Nephron progenitor cell (in vitro differentiated cells): ENCODE measurements at regions not wholly inside any gene's neighbourhood (a gene's known extent, or its start where the extent isn't known, plus 50 kb on each side); places are given as distances from the start of the nearest gene placed in this dataset.

ENCODE experiments used
- DNase-seq: peaks from one replicate; pipeline ENCODE4 v3.0.0; 2021
- H3K27ac Mint-ChIP-seq: 2 replicates; pipeline ENCODE4 v1.8.0; 2021; ENCODE audit warnings: mild to moderate bottlenecking, moderate library complexity, mixed read lengths
- H3K27me3 Mint-ChIP-seq: 2 replicates; pipeline ENCODE4 v1.8.0; 2021; ENCODE audit warnings: mild to moderate bottlenecking, low read depth, mixed read lengths; ENCODE audit not compliant: poor library complexity
- H3K36me3 Mint-ChIP-seq: 2 replicates; pipeline ENCODE4 v1.8.0; 2021; ENCODE audit warnings: low read depth, mixed read lengths
- H3K4me1 Mint-ChIP-seq: 2 replicates; pipeline ENCODE4 v1.8.0; 2021; ENCODE audit warnings: mixed read lengths
- H3K4me3 Mint-ChIP-seq: 2 replicates; pipeline ENCODE4 v1.8.0; 2021; ENCODE audit warnings: mild to moderate bottlenecking, moderate library complexity, mixed read lengths
- H3K9me3 Mint-ChIP-seq: 2 replicates; pipeline ENCODE4 v1.8.0; 2021; ENCODE audit warnings: mild to moderate bottlenecking, moderate library complexity, mixed read lengths
- CTCF ChIP-seq: fragments of 200-600 bp; sonication (generic); IDR thresholded peaks from 2 replicates; pipeline ENCODE4 v1.5.0; 2021; ENCODE audit warnings: antibody characterized with exemption

GRCh38 chr5:174990909-174991308 lies 266.5 kb downstream of the MSX2 start:
- Mint-ChIP-seq H3K4me1 (peaks cover 5% of the 10 kb centered on the region), H3K4me3 (no peak overlapping the region), H3K27me3 (peaks cover 12% of the 10 kb centered on the region), H3K9me3 (no peaks in the 10 kb centered on the region), H3K27ac (no peak overlapping the region), H3K36me3 (no peaks in the 10 kb centered on the region)
- no peak for DNase-seq
- TF ChIP-seq CTCF: no peak

- no peak for TF ChIP-seq CTCF
- no peak overlapping the region for H3K4me3 Mint-ChIP-seq
- H3K27me3 Mint-ChIP-seq: peaks cover 7% of the 10 kb centered on the region
- no peak overlapping the region for H3K27ac Mint-ChIP-seq
- no peaks in the 10 kb centered on the region for H3K9me3 Mint-ChIP-seq
- no peak for DNase-seq
- peaks cover 12% of the 10 kb centered on the region for H3K4me1 Mint-ChIP-seq
- no peaks in the 10 kb centered on the region for H3K36me3 Mint-ChIP-seq
Measured at GRCh38 chr5:174987443-174988012, 263.1 kb downstream of the MSX2 start.

GRCh38 chr5:174984863-174985262 lies 260.5 kb downstream of the MSX2 start:
- H3K36me3 Mint-ChIP-seq: no peaks in the 10 kb centered on the region
- no peak overlapping the region for H3K27ac Mint-ChIP-seq
- TF ChIP-seq CTCF: no peak
- H3K27me3 Mint-ChIP-seq: peaks cover 2% of the 10 kb centered on the region
- no peaks in the 10 kb centered on the region for H3K9me3 Mint-ChIP-seq
- H3K4me3 Mint-ChIP-seq: no peak overlapping the region
- peaks cover 29% of the 10 kb centered on the region for H3K4me1 Mint-ChIP-seq
- DNase-seq: no peak

- Mint-ChIP-seq H3K4me1 (peaks cover 24% of the 10 kb centered on the region), H3K36me3 (no peaks in the 10 kb centered on the region), H3K9me3 (peaks cover 3% of the 10 kb centered on the region), H3K27me3 (peaks cover 5% of the 10 kb centered on the region), H3K4me3 (no peak overlapping the region), H3K27ac (peak overlapping the region; percentile 10)
- no peak for TF ChIP-seq CTCF
- DNase-seq: no peak
Measured at GRCh38 chr5:174982485-174982884, 258.1 kb downstream of the MSX2 start.

- H3K4me1 Mint-ChIP-seq: peaks cover 28% of the 10 kb centered on the region
- H3K27ac Mint-ChIP-seq: peak overlapping the region; percentile 32
- H3K9me3 Mint-ChIP-seq: peaks cover 3% of the 10 kb centered on the region
- TF ChIP-seq CTCF: no peak
- DNase-seq: no peak
- H3K4me3 Mint-ChIP-seq: no peak overlapping the region
- H3K27me3 Mint-ChIP-seq: peaks cover 3% of the 10 kb centered on the region
- H3K36me3 Mint-ChIP-seq: no peaks in the 10 kb centered on the region
Measured at GRCh38 chr5:174981416-174981815, 257.0 kb downstream of the MSX2 start.

GRCh38 chr5:174980952-174981351 lies 256.6 kb downstream of the MSX2 start:
- DNase-seq: no peak
- no peak for TF ChIP-seq CTCF
- Mint-ChIP-seq H3K27ac (no peak overlapping the region), H3K36me3 (no peaks in the 10 kb centered on the region), H3K4me3 (no peak overlapping the region), H3K4me1 (peaks cover 33% of the 10 kb centered on the region), H3K27me3 (peaks cover 3% of the 10 kb centered on the region), H3K9me3 (peaks cover 3% of the 10 kb centered on the region)
